OCI-LY3 (cell line): ENCODE measurements at regions not wholly inside any gene's neighbourhood (a gene's known extent, or its start where the extent isn't known, plus 50 kb on each side); places are given as distances from the start of the nearest gene placed in this dataset.

Experiments
- EZH2phosphoT487 ChIP-seq: fragments of 200-600 bp; shearing (Covaris generic); IDR thresholded peaks from 2 replicates; pipeline ENCODE4 v1.6.1; 2018; ENCODE audit warnings: antibody characterized with exemption, mixed run types, low read depth
- TF ChIP-seq, protein P1 (sequence below): fragments of 200-600, 300-600 bp; sonication (generic); IDR thresholded peaks from 2 replicates; pipeline ENCODE4 v1.5.1; 2014; ENCODE audit warnings: antibody characterized with exemption, low read length, low read depth

DNA sequence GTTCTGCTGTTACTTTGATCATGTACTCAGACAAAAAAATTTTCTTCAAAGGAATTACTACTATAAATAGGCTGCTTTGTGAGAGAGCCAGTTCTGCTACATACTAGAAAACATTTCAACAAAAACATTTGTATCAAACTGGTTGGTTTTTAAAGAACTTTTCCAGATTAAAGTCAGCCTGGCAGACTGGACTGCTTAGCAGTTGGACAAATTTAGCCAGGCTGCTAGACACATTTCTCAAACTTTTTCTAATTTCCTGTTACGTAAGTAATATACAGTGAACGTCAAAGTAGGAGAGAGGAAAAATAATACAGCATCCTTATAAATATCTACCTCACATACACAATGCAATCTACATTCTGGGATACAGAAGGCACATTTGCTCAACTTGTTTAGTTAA lies 109.5 kb downstream of the SP3 start:
- TF ChIP-seq, protein P1, sequence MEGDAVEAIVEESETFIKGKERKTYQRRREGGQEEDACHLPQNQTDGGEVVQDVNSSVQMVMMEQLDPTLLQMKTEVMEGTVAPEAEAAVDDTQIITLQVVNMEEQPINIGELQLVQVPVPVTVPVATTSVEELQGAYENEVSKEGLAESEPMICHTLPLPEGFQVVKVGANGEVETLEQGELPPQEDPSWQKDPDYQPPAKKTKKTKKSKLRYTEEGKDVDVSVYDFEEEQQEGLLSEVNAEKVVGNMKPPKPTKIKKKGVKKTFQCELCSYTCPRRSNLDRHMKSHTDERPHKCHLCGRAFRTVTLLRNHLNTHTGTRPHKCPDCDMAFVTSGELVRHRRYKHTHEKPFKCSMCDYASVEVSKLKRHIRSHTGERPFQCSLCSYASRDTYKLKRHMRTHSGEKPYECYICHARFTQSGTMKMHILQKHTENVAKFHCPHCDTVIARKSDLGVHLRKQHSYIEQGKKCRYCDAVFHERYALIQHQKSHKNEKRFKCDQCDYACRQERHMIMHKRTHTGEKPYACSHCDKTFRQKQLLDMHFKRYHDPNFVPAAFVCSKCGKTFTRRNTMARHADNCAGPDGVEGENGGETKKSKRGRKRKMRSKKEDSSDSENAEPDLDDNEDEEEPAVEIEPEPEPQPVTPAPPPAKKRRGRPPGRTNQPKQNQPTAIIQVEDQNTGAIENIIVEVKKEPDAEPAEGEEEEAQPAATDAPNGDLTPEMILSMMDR: no peak
- no peak for TF ChIP-seq EZH2phosphoT487
